HepG2 (cell line): ENCODE measurements at regions not wholly inside any gene's neighbourhood (a gene's known extent, or its start where the extent isn't known, plus 50 kb on each side); places are given as distances from the start of the nearest gene placed in this dataset.

ENCODE experiments used
- ATAC-seq: fragments of 200-7000 bp; cut with Tn5 transposase; 3 replicates; pipeline ENCODE4 v1.9.1; 2020; ENCODE audit warnings: mild to moderate bottlenecking, moderate library complexity
- BruUV-seq: library from RNA; stranded (reverse); fragments of 400-500 nt; replicated peaks from 2 replicates; lab custom pipeline; 2021; lab: Mats Ljungman, UMichigan
- CTCF ChIA-PET: fragments of 300-600 bp; formaldehyde crosslinking; extraction: SDS; loops from one replicate; lab custom pipeline; 2021; ENCODE audit warnings: low total read pairs, inconsistent platforms, low intra/inter-chr PET ratio; lab: Yijun Ruan, JAX
- POLR2A ChIA-PET: fragments of 350-600 bp; sonication (Branson Sonifier 250); formaldehyde crosslinking; loops from one replicate; lab custom pipeline; 2020; ENCODE audit warnings: antibody characterized with exemption, inconsistent platforms; lab: Yijun Ruan, JAX
- DNase-seq: peaks from one replicate; pipeline ENCODE4 v3.0.0-alpha.2; 2015; ENCODE audit warnings: low spot score
- FAIRE-seq: peaks from 3 replicates; lab custom pipeline; 2011; peaks lifted over from hg19 to GRCh38; lab: Jason Lieb, UNC
- H2AFZ ChIP-seq: one replicate; pipeline ENCODE4 v1.6.1; 2011; ENCODE audit warnings: low read length, inconsistent platforms
- H3K27ac ChIP-seq: fragments of 300-600 bp; 3 replicates; pipeline ENCODE4 v1.8.0; 2011; ENCODE audit warnings: mixed run types, mild to moderate bottlenecking, mixed read lengths, low read length, inconsistent platforms; ENCODE audit not compliant: insufficient read depth; ENCODE audit errors: extremely low read length
- H3K27me3 ChIP-seq, 2 experiments: fragments of 200-600 bp in 1 of 2; 2 replicates in 1 of 2; 3 replicates in 1 of 2; pipeline versions ENCODE4 v1.6.0 to v1.8.0; 2011; ENCODE audit warnings: low read length in 2 of 2, mild to moderate bottlenecking in 2 of 2, moderate library complexity in 2 of 2, inconsistent platforms in 1 of 2; ENCODE audit not compliant: insufficient read depth in 2 of 2, control insufficient read depth in 1 of 2
- H3K36me3 ChIP-seq, 2 experiments: fragments of 200-600 bp in 1 of 2; replicated peaks in 1 of 2; 2 replicates in 1 of 2; 3 replicates in 1 of 2; pipeline versions ENCODE4 v1.5.1 to v1.8.0; 2011; ENCODE audit warnings: low read length in 2 of 2, inconsistent platforms in 1 of 2; ENCODE audit not compliant: insufficient read depth in 2 of 2, control insufficient read depth in 1 of 2
- H3K4me1 ChIP-seq: 2 replicates; pipeline ENCODE4 v1.5.1; 2012; ENCODE audit warnings: low read length, inconsistent platforms; ENCODE audit not compliant: insufficient read depth
- H3K4me2 ChIP-seq: 2 replicates; pipeline ENCODE4 v1.6.0; 2011; ENCODE audit warnings: low read depth, low read length, inconsistent platforms
- H3K4me3 ChIP-seq, 3 experiments: fragments of 200-600 bp in 1 of 3; sonication (generic), shearing (Covaris generic) in 1 of 3; replicated peaks in 1 of 3; 2 replicates each; pipeline ENCODE4 v1.5.1; 2011 to 2016; ENCODE audit warnings: low read length in 3 of 3, inconsistent platforms in 2 of 3, low read depth in 2 of 3, mild to moderate bottlenecking in 2 of 3, control low read depth in 1 of 3, mixed read lengths in 1 of 3; ENCODE audit not compliant: insufficient read depth in 1 of 3
- H3K79me2 ChIP-seq: one replicate; pipeline ENCODE4 v1.6.1; 2011; ENCODE audit warnings: low read length, inconsistent platforms; ENCODE audit not compliant: insufficient read depth
- H3K9ac ChIP-seq: 2 replicates; pipeline ENCODE4 v1.6.0; 2011; ENCODE audit warnings: mild to moderate bottlenecking, low read depth, low read length, inconsistent platforms; ENCODE audit not compliant: insufficient read depth
- H3K9me3 ChIP-seq: 2 replicates; pipeline ENCODE4 v1.5.1; 2012; ENCODE audit warnings: mild to moderate bottlenecking, low read length
- H4K20me1 ChIP-seq: 2 replicates; pipeline ENCODE4 v1.6.0; 2011; ENCODE audit warnings: inconsistent platforms, mild to moderate bottlenecking, low read length, moderate library complexity; ENCODE audit not compliant: insufficient read depth
- CHD4 ChIP-seq: fragments of 200-600 bp; sonication (generic); IDR thresholded peaks from 2 replicates; pipeline ENCODE4 v1.7.0; 2017; ENCODE audit warnings: mild to moderate bottlenecking, low read length, borderline replicate concordance
- KLF15 ChIP-seq: sonication (generic); formaldehyde crosslinking; IDR thresholded peaks from 2 replicates; pipeline ENCODE4 v1.8.1; 2023; ENCODE audit warnings: borderline replicate concordance, mild to moderate bottlenecking, inconsistent platforms, missing genetic modification reagents, mixed read lengths
- SCMH1 ChIP-seq: sonication (generic); formaldehyde crosslinking; IDR thresholded peaks from 2 replicates; pipeline ENCODE4 v1.9.0; 2021; ENCODE audit warnings: missing genetic modification reagents, mild to moderate bottlenecking, borderline replicate concordance
- XRCC5 ChIP-seq: fragments of 200-400 bp; formaldehyde crosslinking; optimal IDR thresholded peaks from 2 replicates; pipeline ENCODE3; 2017; ENCODE audit warnings: mild to moderate bottlenecking, low read length
- ZBTB34 ChIP-seq: sonication (generic); formaldehyde crosslinking; IDR thresholded peaks from 2 replicates; pipeline ENCODE4 v1.8.0; 2022; ENCODE audit warnings: mild to moderate bottlenecking, missing genetic modification reagents
- ZNF333 ChIP-seq: sonication (generic); formaldehyde crosslinking; IDR thresholded peaks from 2 replicates; pipeline ENCODE4 v1.4.0; 2020; ENCODE audit warnings: mild to moderate bottlenecking, missing genetic modification reagents, borderline replicate concordance
- WGBS: methylation state at CpG from one replicate; pipeline ENCODE4 v1.1.6; 2017; ENCODE audit warnings: low lambda C conversion rate; 5-methylcytosine and 5-hydroxymethylcytosine counted together
- in situ Hi-C: cut with HindIII; loops from 2 replicates; pipeline ENCODE4 v1.10.0; 2017; ENCODE audit warnings: low pct_unique_long_range_greater_than_20kb; ENCODE audit not compliant: extremely low pct_ligation_motif_present
- intact Hi-C: fragments of 100-400 bp; cut with micrococcal nuclease; formaldehyde crosslinking; loops from one replicate; pipeline ENCODE4 v1.10.0; 2022; ENCODE audit not compliant: unreplicated experiment
- TF ChIP-seq, protein P1 (sequence below): sonication (generic); formaldehyde crosslinking; IDR thresholded peaks from 2 replicates; pipeline ENCODE4 v1.4.0; 2020; ENCODE audit warnings: missing genetic modification reagents, borderline replicate concordance
- TF ChIP-seq, protein P2 (sequence below): sonication (generic); formaldehyde crosslinking; IDR thresholded peaks from 2 replicates; pipeline ENCODE4 v1.9.0; 2021; ENCODE audit warnings: missing genetic modification reagents, mild to moderate bottlenecking, borderline replicate concordance
- TF ChIP-seq, protein P3 (sequence below): sonication (generic); formaldehyde crosslinking; IDR thresholded peaks from 2 replicates; pipeline ENCODE4 v1.8.1; 2023; ENCODE audit warnings: mild to moderate bottlenecking, missing genetic modification reagents
- TF ChIP-seq, protein P4 (sequence below): sonication (generic); formaldehyde crosslinking; IDR thresholded peaks from 2 replicates; pipeline ENCODE4 v1.4.0; 2020; ENCODE audit warnings: missing genetic modification reagents, borderline replicate concordance
- TF ChIP-seq, protein P5 (sequence below): sonication (generic); formaldehyde crosslinking; IDR thresholded peaks from 2 replicates; pipeline ENCODE4 v1.5.0; 2020; ENCODE audit warnings: missing genetic modification reagents, mild to moderate bottlenecking, borderline replicate concordance

DNA sequence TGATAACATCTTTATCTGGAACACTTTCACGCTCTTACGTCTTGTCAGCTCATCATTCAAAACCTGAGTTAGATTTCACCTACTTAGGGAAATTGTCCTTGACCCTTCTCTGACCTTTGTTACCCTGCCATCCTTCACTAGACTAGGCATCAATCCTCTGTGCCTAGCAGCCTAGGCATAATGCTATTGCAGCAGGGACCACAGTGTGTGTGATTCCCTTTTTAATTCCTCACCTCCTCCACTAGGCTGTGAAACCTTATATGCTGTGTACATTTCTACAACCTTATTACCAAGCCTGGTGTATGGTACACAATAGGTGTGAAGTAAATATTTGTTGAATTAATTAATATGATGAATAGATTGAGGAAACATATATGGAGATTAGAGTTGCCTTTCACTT lies 66.7 kb upstream of the DEFB112 start:
- no peak overlapping the region for H3K9ac ChIP-seq
- POLR2A ChIA-PET: no interaction called here
- H3K79me2 ChIP-seq: no peaks in the 10 kb centered on the region
- no peaks in the 10 kb centered on the region for H4K20me1 ChIP-seq
- CTCF ChIA-PET: no interaction called here
- BruUV-seq: no TSS peak
- ATAC-seq (no peak), DNase-seq (no peak), FAIRE-seq (no peak)
- TF ChIP-seq ZBTB34 (CRISPR knock-in tag) (no peak), SCMH1 (CRISPR knock-in tag) (no peak), ZNF333 (no peak), KLF15 (CRISPR knock-in tag) (no peak), XRCC5 (no peak), CHD4 (no peak)
- TF ChIP-seq, protein P1, sequence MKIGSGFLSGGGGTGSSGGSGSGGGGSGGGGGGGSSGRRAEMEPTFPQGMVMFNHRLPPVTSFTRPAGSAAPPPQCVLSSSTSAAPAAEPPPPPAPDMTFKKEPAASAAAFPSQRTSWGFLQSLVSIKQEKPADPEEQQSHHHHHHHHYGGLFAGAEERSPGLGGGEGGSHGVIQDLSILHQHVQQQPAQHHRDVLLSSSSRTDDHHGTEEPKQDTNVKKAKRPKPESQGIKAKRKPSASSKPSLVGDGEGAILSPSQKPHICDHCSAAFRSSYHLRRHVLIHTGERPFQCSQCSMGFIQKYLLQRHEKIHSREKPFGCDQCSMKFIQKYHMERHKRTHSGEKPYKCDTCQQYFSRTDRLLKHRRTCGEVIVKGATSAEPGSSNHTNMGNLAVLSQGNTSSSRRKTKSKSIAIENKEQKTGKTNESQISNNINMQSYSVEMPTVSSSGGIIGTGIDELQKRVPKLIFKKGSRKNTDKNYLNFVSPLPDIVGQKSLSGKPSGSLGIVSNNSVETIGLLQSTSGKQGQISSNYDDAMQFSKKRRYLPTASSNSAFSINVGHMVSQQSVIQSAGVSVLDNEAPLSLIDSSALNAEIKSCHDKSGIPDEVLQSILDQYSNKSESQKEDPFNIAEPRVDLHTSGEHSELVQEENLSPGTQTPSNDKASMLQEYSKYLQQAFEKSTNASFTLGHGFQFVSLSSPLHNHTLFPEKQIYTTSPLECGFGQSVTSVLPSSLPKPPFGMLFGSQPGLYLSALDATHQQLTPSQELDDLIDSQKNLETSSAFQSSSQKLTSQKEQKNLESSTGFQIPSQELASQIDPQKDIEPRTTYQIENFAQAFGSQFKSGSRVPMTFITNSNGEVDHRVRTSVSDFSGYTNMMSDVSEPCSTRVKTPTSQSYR (CRISPR knock-in tag): no peak
- TF ChIP-seq, protein P2, sequence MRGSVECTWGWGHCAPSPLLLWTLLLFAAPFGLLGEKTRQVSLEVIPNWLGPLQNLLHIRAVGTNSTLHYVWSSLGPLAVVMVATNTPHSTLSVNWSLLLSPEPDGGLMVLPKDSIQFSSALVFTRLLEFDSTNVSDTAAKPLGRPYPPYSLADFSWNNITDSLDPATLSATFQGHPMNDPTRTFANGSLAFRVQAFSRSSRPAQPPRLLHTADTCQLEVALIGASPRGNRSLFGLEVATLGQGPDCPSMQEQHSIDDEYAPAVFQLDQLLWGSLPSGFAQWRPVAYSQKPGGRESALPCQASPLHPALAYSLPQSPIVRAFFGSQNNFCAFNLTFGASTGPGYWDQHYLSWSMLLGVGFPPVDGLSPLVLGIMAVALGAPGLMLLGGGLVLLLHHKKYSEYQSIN (CRISPR knock-in tag): no peak
- TF ChIP-seq, protein P3, sequence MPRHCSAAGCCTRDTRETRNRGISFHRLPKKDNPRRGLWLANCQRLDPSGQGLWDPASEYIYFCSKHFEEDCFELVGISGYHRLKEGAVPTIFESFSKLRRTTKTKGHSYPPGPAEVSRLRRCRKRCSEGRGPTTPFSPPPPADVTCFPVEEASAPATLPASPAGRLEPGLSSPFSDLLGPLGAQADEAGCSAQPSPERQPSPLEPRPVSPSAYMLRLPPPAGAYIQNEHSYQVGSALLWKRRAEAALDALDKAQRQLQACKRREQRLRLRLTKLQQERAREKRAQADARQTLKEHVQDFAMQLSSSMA: no peak
- TF ChIP-seq, protein P4, sequence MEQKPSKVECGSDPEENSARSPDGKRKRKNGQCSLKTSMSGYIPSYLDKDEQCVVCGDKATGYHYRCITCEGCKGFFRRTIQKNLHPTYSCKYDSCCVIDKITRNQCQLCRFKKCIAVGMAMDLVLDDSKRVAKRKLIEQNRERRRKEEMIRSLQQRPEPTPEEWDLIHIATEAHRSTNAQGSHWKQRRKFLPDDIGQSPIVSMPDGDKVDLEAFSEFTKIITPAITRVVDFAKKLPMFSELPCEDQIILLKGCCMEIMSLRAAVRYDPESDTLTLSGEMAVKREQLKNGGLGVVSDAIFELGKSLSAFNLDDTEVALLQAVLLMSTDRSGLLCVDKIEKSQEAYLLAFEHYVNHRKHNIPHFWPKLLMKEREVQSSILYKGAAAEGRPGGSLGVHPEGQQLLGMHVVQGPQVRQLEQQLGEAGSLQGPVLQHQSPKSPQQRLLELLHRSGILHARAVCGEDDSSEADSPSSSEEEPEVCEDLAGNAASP: no peak
- TF ChIP-seq, protein P5, sequence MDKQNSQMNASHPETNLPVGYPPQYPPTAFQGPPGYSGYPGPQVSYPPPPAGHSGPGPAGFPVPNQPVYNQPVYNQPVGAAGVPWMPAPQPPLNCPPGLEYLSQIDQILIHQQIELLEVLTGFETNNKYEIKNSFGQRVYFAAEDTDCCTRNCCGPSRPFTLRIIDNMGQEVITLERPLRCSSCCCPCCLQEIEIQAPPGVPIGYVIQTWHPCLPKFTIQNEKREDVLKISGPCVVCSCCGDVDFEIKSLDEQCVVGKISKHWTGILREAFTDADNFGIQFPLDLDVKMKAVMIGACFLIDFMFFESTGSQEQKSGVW (CRISPR knock-in tag): no peak
- 64% methylated on average over 2 of the region's 2 CpGs for WGBS
- no peak overlapping the region for H3K27ac ChIP-seq
- H2AFZ ChIP-seq: no peak overlapping the region
- H3K4me3 ChIP-seq: no peak overlapping the region
- H3K36me3 ChIP-seq: no peaks in the 10 kb centered on the region
- intact Hi-C loops (no loop called here), in situ Hi-C loops (no loop called here)
- H3K27me3 ChIP-seq: no peaks in the 10 kb centered on the region
- no peak overlapping the region for H3K4me2 ChIP-seq
- H3K9me3 ChIP-seq: no peaks in the 10 kb centered on the region
- no peaks in the 10 kb centered on the region for H3K4me1 ChIP-seq
